Neuronal stem cell (in vitro differentiated cells): ENCODE measurements at regions not wholly inside any gene's neighbourhood (a gene's known extent, or its start where the extent isn't known, plus 50 kb on each side); places are given as distances from the start of the nearest gene placed in this dataset.
"Not testable (repeated sequence)": the region's sequence is repeated elsewhere in the genome, so short reads cannot be mapped to it uniquely, and the experiment has no call there.

ENCODE experiments used
- DNase-seq: peaks from one replicate; pipeline ENCODE4 v3.0.0-alpha.2; 2013; ENCODE audit warnings: low spot score
- H2AFZ ChIP-seq: one replicate; pipeline ENCODE4 v1.6.1; 2013; ENCODE audit warnings: mild to moderate bottlenecking, low read length, inconsistent platforms
- H2AK5ac ChIP-seq: 2 replicates; pipeline ENCODE4 v1.6.1; 2013; ENCODE audit warnings: low read depth, mild to moderate bottlenecking, inconsistent platforms, low read length, moderate library complexity, mixed read lengths
- H2BK120ac ChIP-seq: 2 replicates; pipeline ENCODE4 v1.6.1; 2013; ENCODE audit warnings: low read depth, mild to moderate bottlenecking, inconsistent platforms, low read length, moderate library complexity, mixed read lengths
- H2BK12ac ChIP-seq: one replicate; pipeline ENCODE4 v1.6.1; 2013; ENCODE audit warnings: low read length, inconsistent platforms
- H2BK15ac ChIP-seq: 2 replicates; pipeline ENCODE4 v1.6.1; 2013; ENCODE audit warnings: mild to moderate bottlenecking, low read length, inconsistent platforms, mixed read lengths
- H2BK5ac ChIP-seq: one replicate; pipeline ENCODE4 v1.6.1; 2013; ENCODE audit warnings: inconsistent platforms, mild to moderate bottlenecking, low read length, moderate library complexity
- H3K14ac ChIP-seq: one replicate; pipeline ENCODE4 v1.6.1; 2013; ENCODE audit warnings: low read length, inconsistent platforms
- H3K18ac ChIP-seq: 2 replicates; pipeline ENCODE4 v1.6.1; 2013; ENCODE audit warnings: low read length, inconsistent platforms
- H3K23ac ChIP-seq: 2 replicates; pipeline ENCODE4 v1.6.1; 2013; ENCODE audit warnings: low read depth, mild to moderate bottlenecking, mixed read lengths, low read length, inconsistent platforms; ENCODE audit not compliant: poor library complexity
- H3K27ac ChIP-seq: replicated peaks from 3 replicates; pipeline ENCODE4 v1.5.1; 2013; ENCODE audit warnings: low read length, inconsistent platforms
- H3K27me3 ChIP-seq, 3 experiments: 2 replicates each; pipeline ENCODE4 v1.6.1; 2013; ENCODE audit warnings: low read length in 3 of 3, mild to moderate bottlenecking in 2 of 3, inconsistent platforms in 1 of 3, low read depth in 1 of 3, mixed read lengths in 1 of 3, moderate library complexity in 1 of 3; ENCODE audit not compliant: control insufficient read depth in 3 of 3, insufficient read depth in 3 of 3
- H3K36me3 ChIP-seq, 2 donors: replicated peaks in 1 of 2; 2 replicates each; pipeline ENCODE4 v1.6.1; 2013; ENCODE audit warnings: low read length in 2 of 2; ENCODE audit not compliant: control insufficient read depth in 2 of 2, insufficient read depth in 2 of 2
- H3K4ac ChIP-seq: 2 replicates; pipeline ENCODE4 v1.6.1; 2013; ENCODE audit warnings: inconsistent platforms, mild to moderate bottlenecking, low read length, moderate library complexity
- H3K4me1 ChIP-seq, 2 donors: 1 replicate in 1 of 2; 2 replicates in 1 of 2; pipeline ENCODE4 v1.6.1; 2013; ENCODE audit warnings: low read length in 2 of 2, low read depth in 1 of 2; ENCODE audit not compliant: control insufficient read depth in 2 of 2, insufficient read depth in 1 of 2
- H3K4me2 ChIP-seq: one replicate; pipeline ENCODE4 v1.6.1; 2013; ENCODE audit warnings: mild to moderate bottlenecking, low read length, inconsistent platforms; ENCODE audit not compliant: insufficient read depth, poor library complexity, severe bottlenecking
- H3K4me3 ChIP-seq, 2 donors: 2 replicates each; pipeline ENCODE4 v1.5.1; 2013; ENCODE audit warnings: low read length in 2 of 2, mild to moderate bottlenecking in 2 of 2, inconsistent platforms in 1 of 2, moderate library complexity in 1 of 2
- H3K79me1 ChIP-seq: one replicate; pipeline ENCODE4 v1.6.1; 2013; ENCODE audit warnings: low read depth, mild to moderate bottlenecking, inconsistent platforms, low read length, moderate library complexity
- H3K9ac ChIP-seq: one replicate; pipeline ENCODE4 v1.6.1; 2013; ENCODE audit warnings: mild to moderate bottlenecking, low read depth, low read length, inconsistent platforms; ENCODE audit not compliant: poor library complexity
- H3K9me3 ChIP-seq, 2 donors: replicated peaks in 1 of 2; 2 replicates each; pipeline versions ENCODE3 to v1.6.1; 2013; ENCODE audit warnings: low read length in 2 of 2, mild to moderate bottlenecking in 2 of 2, inconsistent platforms in 1 of 2, low read depth in 1 of 2, mixed read lengths in 1 of 2, moderate library complexity in 1 of 2; ENCODE audit not compliant: control insufficient read depth in 2 of 2, insufficient read depth in 1 of 2
- H4K8ac ChIP-seq: one replicate; pipeline ENCODE4 v1.6.1; 2013; ENCODE audit warnings: low read depth, mild to moderate bottlenecking, inconsistent platforms, low read length, moderate library complexity
- H4K91ac ChIP-seq: one replicate; pipeline ENCODE4 v1.6.1; 2013; ENCODE audit warnings: low read length, low read depth, mild to moderate bottlenecking, inconsistent platforms; ENCODE audit not compliant: poor library complexity
- WGBS, 2 donors: extraction: QIAGEN DNeasy Blood & Tissue Kit; methylation state at CpG; one replicate each; pipeline ENCODE4 v1.1.7; 2013; ENCODE audit warnings: missing lambda C conversion rate in 2 of 2, mixed read lengths in 1 of 2; ENCODE audit not compliant: insufficient read length in 2 of 2, insufficient replicate concordance in 1 of 2; ENCODE audit errors: extremely low coverage in 2 of 2; 5-methylcytosine and 5-hydroxymethylcytosine counted together

GRCh38 chr16:61432421-61432820 lies 603.8 kb downstream of the CDH8 start:
- H3K79me1 ChIP-seq, result no peaks in the 10 kb centered on the region
- H2BK120ac ChIP-seq, result no peak overlapping the region
- no peak overlapping the region for H3K9ac ChIP-seq
- H3K9me3 ChIP-seq, result no peaks in the 10 kb centered on the region
- no peaks in the 10 kb centered on the region for H3K4me1 ChIP-seq
- no peak overlapping the region for H3K14ac ChIP-seq
- H4K91ac ChIP-seq, result no peak overlapping the region
- no peak overlapping the region for H3K4me2 ChIP-seq
- H3K4me3 ChIP-seq, result no peak overlapping the region
- no peak overlapping the region for H2BK15ac ChIP-seq
- DNase-seq, result no peak
- no peak overlapping the region for H3K23ac ChIP-seq
- no peak overlapping the region for H2BK5ac ChIP-seq
- no peak overlapping the region for H3K18ac ChIP-seq
- WGBS, 2 donors, result no CpG with 5 or more reads among the region's 4 CpGs
- no peak overlapping the region for H2AFZ ChIP-seq
- H3K27ac ChIP-seq, result no peak overlapping the region
- no peak overlapping the region for H2AK5ac ChIP-seq
- no peak overlapping the region for H3K4ac ChIP-seq
- no peak overlapping the region for H2BK12ac ChIP-seq
- H3K27me3 ChIP-seq, result no peaks in the 10 kb centered on the region
- H3K36me3 ChIP-seq, result no peaks in the 10 kb centered on the region
- no peak overlapping the region for H4K8ac ChIP-seq

- Histone ChIP-seq H2BK12ac (no peak overlapping the region), H3K79me1 (no peaks in the 10 kb centered on the region), H4K8ac (no peak overlapping the region), H3K4ac (no peak overlapping the region), H3K4me2 (no peak overlapping the region), H3K23ac (no peak overlapping the region), H4K91ac (no peak overlapping the region), H3K27ac (no peak overlapping the region), H3K9ac (no peak overlapping the region), H2BK15ac (no peak overlapping the region), H2BK120ac (no peak overlapping the region), H3K18ac (no peak overlapping the region), H2BK5ac (no peak overlapping the region), H3K4me3 (no peak overlapping the region), H3K4me1 (peaks cover 7 to 14% of the 10 kb centered on the region in 2 donors), H3K27me3 (no peaks in the 10 kb centered on the region), H3K36me3 (no peaks in the 10 kb centered on the region), H2AFZ (peak overlapping the region; percentile 45), H2AK5ac (no peak overlapping the region), H3K9me3 (no peaks in the 10 kb centered on the region), H3K14ac (no peak overlapping the region)
- DNase-seq, result no peak
- WGBS, 2 donors, result no CpG with 5 or more reads among the region's 4 CpGs
Observed at GRCh38 chr16:61421111-61421510, 615.1 kb downstream of the CDH8 start.

GRCh38 chr16:61419791-61420190 lies 616.4 kb downstream of the CDH8 start:
- Histone ChIP-seq H3K4ac (no peak overlapping the region), H3K9ac (no peak overlapping the region), H3K14ac (no peak overlapping the region), H2AK5ac (no peak overlapping the region), H2BK15ac (no peak overlapping the region), H3K18ac (no peak overlapping the region), H3K23ac (no peak overlapping the region), H2AFZ (no peak overlapping the region), H3K4me1 (peaks cover 11 to 17% of the 10 kb centered on the region in 2 donors), H3K36me3 (no peaks in the 10 kb centered on the region), H2BK120ac (no peak overlapping the region), H3K27me3 (no peaks in the 10 kb centered on the region), H4K91ac (no peak overlapping the region), H2BK12ac (no peak overlapping the region), H3K4me2 (no peak overlapping the region), H3K4me3 (no peak overlapping the region), H3K27ac (no peak overlapping the region), H2BK5ac (no peak overlapping the region), H3K79me1 (no peaks in the 10 kb centered on the region), H3K9me3 (no peaks in the 10 kb centered on the region), H4K8ac (no peak overlapping the region)
- DNase-seq, result no peak
- WGBS, 2 donors, result no CpG with 5 or more reads among the region's 2 CpGs

- H2BK15ac ChIP-seq, H3K36me3 ChIP-seq, H3K4me2 ChIP-seq, H3K4me3 ChIP-seq, H3K9me3 ChIP-seq, DNase-seq, H3K14ac ChIP-seq, H3K23ac ChIP-seq, H3K9ac ChIP-seq, H4K8ac ChIP-seq, H2AFZ ChIP-seq, H3K27me3 ChIP-seq, H4K91ac ChIP-seq, H3K27ac ChIP-seq, H2BK5ac ChIP-seq, H2BK12ac ChIP-seq, H2BK120ac ChIP-seq, H3K79me1 ChIP-seq, H3K4ac ChIP-seq, H3K18ac ChIP-seq, H2AK5ac ChIP-seq: not testable (repeated sequence)
- H3K4me1 ChIP-seq, result peaks cover 13 to 18% of the 10 kb centered on the region in 2 donors
Observed at GRCh38 chr16:61418802-61419201, 617.4 kb downstream of the CDH8 start.
